ENCODE measurements at regions not wholly inside any gene's neighbourhood (a gene's known extent, or its start where the extent isn't known, plus 50 kb on each side); places are given as distances from the start of the nearest gene placed in this dataset.

DNA sequence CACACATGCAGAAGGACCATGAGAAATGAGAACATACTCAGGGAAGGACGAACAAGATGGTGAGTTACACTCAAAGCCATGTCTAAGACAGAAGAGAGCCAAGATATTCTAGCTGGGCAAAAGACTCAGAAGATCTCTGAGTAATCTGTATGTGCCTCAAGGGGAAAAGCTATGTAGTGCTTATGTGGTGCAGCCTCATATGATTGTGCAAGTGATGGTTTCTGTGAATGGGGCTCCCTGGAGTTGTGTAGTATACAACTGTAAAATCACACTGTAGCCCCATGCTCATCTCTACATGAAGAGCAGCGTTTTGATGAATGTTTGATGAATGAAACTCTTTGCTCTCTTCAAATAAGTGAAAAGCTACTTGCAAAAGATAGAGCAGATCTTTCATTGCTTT is 57.5 kb downstream of the OSR1 start:
- DNase-seq (ENCODE audit: low spot score) = no peak

DNA sequence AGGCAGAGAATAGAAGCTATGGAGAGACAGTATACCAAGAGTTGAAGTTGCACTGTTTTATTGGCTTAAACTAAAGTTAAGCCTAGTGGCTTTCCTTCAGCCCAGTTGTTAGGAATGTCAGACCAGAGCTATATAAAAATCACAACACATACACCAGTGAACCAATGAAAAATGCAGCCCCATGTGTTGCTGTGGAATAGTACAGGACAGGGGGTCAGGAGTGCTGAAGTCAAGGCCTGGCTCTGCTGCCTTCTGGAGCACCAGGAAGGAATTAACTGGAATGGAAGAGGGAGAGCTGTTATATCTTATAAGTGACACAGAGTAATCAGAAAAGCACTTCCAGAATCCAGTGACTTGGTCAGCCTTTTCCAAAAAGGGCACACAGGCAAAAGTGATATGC is 58.9 kb downstream of the OSR1 start:
- no peak for DNase-seq (ENCODE audit: low spot score)

DNA sequence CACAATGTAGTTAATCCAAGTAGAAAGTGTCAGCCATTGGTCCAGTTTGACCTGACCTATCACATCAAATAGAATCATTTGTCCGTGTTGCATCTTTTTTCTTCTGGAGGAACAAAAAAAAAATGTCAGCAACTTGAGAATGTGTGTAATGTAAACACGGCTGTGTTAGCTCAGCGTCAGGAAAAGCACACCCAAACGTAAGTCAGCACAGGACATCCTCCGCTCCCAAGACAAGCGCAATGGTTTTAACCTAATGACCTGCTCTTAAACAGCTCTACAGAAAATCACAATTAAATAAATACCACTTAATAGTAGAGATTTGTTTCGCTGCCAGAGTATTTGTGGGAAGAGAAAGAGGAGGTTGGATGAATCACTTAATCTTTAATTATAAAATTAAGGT is 59.4 kb downstream of the OSR1 start:
- DNase-seq (ENCODE audit: low spot score) = no peak

DNA sequence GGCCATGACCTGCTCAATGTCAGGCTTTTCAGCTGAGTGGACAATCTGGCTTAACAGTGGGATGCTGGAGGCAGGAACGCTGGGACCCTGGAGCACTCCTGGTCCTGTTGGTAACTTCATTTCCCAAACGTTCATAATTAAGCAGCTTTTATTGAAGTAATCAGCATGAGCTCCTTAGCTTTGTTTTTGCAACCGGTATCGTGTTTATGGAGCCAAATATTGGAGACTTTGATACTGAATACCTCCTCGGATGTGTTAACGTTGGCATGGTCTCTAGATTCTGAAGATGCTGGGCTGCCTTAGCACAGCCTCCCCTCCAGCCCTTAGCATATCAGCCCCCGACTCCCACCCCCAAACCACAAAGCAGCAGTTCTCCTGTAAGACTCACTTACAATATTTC is 60.7 kb downstream of the OSR1 start:
- DNase-seq (ENCODE audit: low spot score) = no peak

DNA sequence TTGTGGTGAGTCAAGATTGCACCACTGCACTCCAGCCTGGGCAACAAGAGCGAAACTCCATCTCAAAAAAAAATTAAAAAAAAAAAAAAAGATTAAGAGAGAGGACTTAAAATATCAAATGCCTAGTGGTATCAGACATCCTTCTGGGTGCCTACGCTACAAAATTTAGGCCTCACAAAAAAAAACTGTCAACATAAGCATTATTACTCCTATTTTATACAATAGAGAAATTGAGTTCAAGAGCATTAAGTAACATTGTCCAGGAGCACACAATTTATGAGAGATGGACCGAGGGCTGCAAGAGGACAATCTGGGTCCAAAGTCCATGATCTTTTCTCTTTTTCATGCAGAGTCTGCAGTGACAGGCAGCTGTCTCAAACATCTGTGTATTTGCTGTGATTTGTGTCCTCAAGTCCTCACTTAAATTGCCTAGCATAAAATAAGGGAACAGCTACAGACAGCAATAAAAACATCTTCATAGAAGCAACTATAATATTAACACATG is 62.4 kb downstream of the OSR1 start:
- DNase-seq (ENCODE audit: low spot score) = no peak

DNA sequence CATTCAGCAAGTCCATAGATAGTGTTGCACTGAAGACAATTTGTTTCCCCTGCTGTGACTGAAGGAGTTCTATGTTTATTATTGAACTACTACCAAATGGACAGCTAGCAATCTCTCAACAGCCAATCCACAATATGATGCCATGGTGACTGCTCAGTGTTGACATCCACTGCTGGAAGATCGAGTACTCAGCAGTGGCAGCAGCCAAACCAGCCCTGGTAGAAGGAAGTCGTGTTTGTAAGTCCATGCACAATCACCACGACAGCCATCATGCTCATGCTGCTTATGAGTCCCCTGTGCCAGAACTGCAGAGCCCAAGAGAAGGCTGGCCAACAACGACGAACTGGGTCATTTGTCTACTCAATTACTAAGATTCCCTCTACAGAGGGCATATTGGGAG is 66.4 kb downstream of the OSR1 start:
- DNase-seq (ENCODE audit: low spot score) = no peak

DNA sequence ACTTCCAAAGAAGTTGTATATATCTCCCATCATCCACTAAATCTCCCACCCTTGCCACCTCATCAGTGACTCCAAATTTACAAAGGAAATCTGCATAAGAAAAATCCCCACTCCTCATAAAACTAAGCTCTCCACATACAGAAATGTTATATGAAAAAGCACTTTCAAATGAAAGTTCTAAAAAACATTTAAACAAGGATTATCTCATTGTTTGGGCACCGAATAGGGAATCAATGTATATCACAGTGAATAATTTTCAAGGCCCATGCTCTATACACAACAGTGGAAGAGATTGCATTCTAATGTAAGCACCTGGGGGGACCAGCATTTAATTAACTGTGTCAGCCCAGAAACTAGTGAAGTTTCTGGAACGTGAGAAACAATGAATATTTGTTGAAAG is 70.1 kb downstream of the OSR1 start:
- DNase-seq (ENCODE audit: low spot score) = no peak

DNA sequence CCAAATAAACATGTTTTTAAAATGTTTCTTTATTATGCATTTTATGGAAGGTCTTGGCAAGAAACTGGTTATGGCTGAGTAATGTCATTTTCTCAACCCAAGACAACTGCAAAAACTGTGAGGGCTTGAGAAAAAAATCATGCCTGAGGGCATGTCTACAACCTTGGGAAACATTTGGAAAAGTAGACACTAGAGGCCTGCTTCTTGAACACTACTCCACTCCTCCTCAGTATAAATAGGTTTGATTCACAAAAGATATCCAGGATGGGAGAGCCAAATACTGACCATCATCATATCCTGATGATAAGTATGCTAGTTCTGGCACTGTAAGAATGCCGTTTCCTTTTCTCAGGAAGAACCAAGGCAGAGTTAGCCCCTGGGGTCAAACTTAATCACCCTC is 71.1 kb downstream of the OSR1 start:
- no peak for DNase-seq (ENCODE audit: low spot score)

DNA sequence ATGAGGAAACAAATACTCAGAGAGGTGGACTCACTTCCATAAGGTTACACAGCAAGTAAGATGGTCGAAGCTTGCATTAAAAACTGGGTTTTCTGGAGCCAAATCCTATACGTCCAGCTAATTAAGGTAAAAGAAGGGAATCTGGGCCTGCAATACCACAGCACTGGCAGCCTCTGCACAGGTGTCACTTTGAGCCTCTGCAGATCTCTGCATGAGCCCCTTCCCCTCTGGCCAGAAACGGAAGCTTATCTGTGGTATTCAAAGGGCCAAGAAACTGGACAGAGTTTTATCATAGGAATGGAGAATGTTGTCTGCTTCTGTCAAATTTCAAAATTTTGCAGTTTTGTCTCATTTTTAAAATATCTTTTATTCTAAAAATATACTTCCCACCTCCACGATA is 76.1 kb downstream of the OSR1 start:
- DNase-seq (ENCODE audit: low spot score) = no peak

DNA sequence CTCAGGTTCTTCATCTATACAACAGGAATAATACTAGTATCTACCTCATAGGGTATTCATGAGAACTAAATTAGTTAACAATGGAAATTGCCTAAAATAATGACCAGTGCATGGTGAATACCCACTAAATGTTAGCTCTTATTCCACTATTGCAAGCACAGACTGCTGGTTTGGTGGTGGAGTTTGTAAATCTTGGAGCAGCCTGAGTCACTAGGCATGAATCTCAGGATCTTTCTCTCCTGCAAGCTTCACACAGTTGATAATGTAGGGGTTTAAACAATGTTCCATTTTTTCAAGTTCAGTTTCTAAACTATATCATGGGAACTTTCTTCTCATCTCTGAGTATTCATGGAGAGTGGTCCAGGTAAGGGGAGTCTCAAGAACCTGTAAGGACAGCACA is 84.0 kb downstream of the OSR1 start:
- no peak for DNase-seq (ENCODE audit: low spot score)

DNA sequence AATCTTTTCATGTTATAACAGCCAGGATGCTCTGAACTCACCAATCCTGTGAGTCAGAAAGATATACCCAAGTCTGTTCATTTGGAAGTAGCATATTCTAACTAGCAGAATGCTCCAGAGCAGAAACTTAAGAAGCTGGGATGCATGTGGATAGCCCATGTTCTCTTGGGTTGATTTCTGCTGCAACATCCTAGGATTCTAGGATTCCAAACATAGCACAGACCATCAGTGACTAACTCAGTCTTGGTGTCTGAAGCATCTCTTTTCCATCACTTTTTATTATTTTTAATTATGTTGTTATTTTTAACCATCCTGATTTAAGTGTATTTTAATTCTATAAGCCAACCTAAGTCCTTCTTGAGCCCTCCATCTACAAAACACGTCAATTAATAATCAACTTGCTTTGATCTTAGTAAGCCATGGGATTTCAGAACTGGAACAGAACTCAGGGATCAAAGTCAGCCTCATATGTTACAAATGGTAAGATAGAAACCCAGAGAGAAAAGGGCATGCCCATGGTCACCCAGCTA is 85.4 kb downstream of the OSR1 start:
- DNase-seq (ENCODE audit: low spot score) = no peak

DNA sequence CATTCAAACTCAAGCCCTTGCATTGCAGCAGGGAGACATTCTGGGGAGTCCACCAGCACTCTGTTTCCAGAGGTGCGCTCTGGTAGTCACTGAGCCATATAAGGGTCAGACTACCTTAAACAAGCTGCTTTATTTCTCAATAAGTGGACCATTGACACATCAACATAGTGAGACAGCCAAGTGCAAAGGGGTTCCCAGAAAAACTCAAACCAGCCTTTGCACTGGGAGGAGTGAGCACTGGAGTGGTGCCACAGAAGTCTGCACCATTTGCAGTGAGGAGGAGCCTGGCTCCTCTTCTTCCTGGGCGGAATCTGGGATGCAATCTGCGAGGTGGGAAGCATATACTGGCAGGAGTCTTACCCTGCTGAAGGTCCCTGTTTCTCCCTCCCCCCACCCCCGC is 86.4 kb downstream of the OSR1 start:
- DNase-seq (ENCODE audit: low spot score) = no peak

DNA sequence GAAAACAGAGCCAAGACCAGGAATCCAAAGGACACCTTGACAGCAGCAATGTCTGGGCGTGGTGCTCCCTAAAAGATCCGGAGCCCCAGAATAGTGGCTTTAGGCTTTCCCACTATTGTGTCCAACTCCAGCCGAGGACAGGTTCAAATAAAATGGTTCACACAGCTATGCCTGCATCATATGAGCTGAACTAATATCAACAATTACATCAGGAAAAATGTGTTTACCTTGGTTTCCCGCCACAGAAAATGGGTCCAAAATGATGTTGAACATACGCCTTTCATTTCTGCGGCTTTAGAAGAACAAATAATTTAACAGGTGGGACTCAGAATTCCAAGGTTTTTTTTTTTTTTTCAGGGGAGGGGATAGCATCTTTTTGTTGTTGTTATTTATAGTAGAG is 93.6 kb downstream of the OSR1 start:
- no peak for DNase-seq (ENCODE audit: low spot score)

DNA sequence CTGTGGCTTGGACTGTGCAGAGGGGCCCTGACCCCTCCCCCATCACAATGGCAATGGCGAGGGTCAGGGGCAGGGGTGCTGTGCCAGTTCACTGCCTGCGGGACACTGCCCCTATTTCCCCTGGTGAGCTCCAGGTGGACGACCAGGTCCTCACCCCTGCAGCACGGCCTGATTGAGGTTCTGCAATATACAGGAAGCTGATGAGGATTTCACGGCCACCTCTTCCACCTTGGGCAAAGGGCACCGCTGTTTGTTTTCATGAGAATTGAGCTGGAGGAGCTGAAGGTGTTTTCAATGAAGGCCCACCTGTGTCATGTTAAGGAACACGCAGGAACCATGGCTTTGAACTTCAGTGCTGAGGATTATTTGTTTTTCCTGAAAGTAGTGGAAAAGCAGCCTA is 96.3 kb downstream of the OSR1 start:
- DNase-seq (ENCODE audit: low spot score) = no peak

DNA sequence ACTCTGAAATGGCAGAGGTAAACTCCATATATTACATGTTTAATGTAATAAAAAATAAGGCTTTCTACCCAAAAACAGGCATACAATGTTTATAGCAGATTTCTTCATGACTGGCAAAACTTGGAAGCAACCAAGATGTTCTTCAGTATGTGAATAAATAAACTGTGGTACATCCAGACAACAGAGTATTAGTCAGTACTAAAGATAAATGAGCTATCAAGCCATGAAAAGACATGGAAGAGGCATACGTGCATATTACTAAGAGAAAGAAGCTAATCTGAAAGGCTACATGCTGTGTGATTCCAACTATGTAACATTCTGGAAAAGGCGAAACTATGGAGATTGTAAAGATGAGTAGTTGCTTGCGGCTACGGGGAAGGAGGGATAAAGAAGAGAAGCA is 97.4 kb downstream of the OSR1 start:
- DNase-seq (ENCODE audit: low spot score) = no peak

DNA sequence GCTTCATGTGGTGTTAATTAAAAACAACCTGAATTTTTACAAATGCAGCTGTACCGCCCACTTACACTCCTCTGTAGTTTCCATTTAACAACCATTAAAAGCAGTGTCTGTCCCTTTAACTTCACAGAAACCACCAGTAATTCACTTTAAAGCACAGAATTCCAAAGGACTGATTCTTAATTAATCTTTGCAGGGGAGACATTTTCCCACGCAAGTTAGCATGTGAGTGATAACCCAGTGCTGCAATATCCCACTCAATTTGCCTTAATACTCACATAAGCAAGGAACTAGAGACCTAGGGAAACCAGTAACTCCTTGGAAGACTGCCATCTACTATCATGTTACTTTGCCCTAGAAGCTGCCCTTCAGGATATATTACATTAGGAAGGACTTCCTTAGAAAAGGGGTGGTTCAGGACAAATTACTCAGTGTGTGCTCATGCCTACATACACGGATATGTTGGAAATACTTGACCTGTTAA is 102.3 kb downstream of the OSR1 start:
- peak; percentile 84 for DNase-seq (ENCODE audit: low spot score)

DNA sequence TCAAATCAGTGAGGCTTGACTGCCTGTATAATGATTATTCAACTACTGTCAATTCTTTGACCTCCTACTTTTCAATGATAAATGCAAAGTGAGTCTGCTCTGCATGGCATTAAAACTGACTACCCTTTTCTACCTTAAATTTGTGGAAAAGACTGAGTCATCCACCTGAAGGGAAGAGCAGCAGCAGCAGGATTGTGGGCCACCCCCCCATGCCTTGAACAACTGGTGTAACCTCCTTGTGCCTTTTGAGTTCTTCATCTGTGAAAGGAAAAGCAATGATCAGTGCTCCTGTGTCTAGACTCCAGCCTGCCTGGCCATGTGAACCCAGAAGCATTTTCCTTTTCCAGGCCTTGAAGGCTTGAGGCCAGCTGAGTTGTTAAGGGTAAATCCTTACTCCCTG is 102.9 kb downstream of the OSR1 start:
- DNase-seq (ENCODE audit: low spot score) = peak; percentile 79

DNA sequence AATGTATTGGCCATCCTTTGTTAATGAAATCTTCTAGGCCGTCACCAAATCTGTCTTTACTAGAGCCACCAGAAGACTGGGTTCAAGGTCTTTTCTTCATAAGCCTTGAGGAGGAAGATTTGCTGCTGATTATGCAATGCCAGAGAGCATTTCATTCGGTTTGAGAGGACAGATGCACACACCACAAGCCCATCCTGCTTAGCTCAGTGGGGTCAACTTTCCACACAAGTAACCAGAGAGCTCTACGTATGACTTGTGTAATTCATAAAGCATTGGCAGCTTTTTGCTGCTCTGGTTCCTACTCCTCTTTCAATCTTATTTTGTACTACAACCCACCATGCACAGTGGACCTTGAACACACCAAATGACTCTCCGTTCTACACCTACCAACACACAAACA is 106.9 kb downstream of the OSR1 start:
- no peak for DNase-seq (ENCODE audit: low spot score)

DNA sequence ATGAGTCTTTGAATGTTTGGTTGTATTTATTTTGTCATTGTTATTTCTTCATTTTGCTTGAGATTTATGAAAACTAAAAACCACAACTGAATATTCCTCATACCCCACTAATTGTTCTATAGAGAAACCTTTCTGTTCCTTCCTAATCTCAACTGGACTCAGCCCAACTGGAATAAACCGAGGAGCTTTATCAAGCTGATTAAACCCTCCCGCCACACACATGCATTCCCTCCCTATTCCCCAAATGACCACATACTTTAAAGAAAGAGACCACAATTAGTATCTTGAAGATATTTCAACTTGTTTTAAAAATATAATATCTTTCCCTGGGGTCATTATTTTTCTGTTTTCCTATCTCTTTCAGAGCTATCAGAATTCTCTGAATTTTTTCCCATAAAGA is 107.5 kb downstream of the OSR1 start:
- no peak for DNase-seq (ENCODE audit: low spot score)

DNA sequence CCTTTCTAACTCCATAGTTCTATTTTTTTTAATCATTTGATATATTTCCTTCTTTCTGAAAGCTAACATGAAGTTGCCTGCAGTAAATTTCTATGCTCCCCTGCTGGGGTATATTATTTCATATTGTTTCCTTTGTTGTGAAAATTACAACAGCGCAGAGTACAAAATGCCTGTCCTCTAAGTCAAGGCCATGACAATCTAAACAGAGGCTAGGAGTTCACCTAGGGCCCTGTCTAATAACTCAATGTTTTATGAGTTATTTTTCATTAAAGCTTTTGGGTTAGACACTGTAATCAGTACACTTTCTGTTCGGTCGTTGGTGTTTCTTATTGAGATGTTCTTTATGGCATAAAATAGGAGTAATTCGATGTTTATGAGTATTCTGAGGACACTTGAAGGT is 111.2 kb downstream of the OSR1 start:
- DNase-seq (ENCODE audit: low spot score) = no peak

DNA sequence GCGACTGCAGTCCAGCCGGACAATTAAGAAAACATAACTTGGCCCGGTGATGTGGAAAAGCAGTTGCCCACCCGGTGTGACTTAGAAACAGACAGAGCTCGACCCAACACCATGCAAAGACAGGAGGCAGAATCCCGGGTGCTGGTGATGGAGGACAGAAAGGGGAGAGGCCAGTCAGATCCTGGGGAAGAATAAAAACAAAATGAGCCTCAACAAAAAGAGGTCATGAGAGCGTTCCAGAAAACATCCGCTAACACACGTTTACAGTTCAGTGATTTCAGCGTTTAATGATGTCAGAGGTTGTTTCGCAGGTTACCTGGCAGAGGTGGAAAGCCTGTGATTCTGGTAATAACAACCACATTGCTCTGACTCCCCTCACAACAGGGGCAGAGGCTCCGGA is 111.9 kb downstream of the OSR1 start:
- peak; percentile 30 for DNase-seq (ENCODE audit: low spot score)

DNA sequence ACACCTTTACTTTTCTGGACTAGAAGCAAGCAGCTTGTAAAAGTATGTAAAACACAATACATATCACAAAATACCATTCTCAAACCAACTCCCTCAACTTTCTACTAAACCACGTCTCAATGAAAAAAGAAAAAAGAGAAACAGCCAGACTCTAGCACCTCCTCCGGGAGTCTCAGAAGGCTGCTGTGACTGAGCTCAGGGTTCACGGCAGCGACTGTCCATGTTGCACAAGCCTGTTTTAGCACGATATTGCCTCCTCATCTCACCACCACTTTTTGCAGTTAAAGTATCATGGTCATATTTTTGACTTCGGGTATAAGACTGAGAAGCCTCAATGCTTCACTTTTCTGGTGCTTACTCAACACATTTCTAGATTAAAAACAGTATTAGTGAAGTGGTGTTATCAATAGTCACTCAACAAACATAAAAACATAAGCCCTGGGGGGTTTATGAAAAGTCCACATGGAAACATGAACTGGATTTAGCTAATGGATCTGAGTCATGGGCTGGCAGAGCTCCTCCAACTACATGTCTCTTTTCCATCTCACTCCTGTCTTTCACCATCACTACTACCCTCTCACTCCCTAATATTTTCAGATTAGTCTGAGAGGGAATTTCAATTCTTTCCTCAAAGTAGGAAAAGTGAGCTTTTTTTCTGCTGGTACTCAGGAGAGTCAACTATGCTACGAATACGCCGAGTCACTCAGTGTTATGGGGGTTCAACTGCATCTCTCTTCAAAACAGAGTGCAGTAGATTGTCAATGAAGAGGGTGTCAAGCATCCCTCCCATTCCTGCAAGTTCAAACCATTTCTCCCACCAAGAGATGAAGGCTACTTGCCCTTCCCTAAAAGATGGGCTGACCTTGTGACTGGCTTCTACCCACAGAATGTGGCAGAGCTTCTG is 113.7 kb downstream of the OSR1 start:
- DNase-seq (ENCODE audit: low spot score) = no peak

DNA sequence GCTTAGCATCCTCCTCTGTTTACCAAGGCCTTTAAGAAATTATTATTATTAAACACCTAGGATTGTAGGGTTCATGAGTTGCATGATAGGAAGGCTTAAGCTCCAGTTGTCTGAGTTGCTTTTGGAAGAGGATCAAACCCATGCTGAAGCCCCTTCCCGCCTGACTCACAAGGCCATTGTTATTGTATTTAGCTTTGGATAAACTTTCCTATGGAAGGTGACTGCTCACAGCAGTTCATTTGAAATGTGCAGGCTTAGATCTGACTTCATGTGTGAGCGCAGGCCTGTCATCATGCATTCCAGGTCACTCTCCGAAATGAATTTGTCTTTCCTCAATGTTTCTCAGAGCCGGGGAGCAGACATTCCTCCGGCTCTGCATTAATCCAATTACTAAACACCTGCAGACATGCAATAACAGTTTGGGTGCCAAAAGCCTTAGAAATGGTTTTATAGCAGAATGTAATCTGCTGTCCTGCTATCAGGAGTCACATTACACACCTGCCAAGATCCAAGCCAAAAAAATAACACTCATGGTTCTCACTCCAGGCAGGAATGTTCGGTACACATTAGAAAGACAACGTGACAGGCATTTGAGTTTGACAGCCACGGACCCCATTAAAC is 119.9 kb downstream of the OSR1 start:
- no peak for DNase-seq (ENCODE audit: low spot score)
